Bronchial epithelial cell (primary cell): ENCODE measurements at regions not wholly inside any gene's neighbourhood (a gene's known extent, or its start where the extent isn't known, plus 50 kb on each side); places are given as distances from the start of the nearest gene placed in this dataset.
"Not testable (repeated sequence)": the region's sequence is repeated elsewhere in the genome, so short reads cannot be mapped to it uniquely, and the experiment has no call there.

ENCODE experiments used
- DNase-seq: peaks from one replicate; pipeline ENCODE4 v3.0.0-alpha.2; 2010; ENCODE audit warnings: low read depth
- FAIRE-seq: peaks from 2 replicates; lab custom pipeline; 2011; peaks lifted over from hg19 to GRCh38; lab: Jason Lieb, UNC
- H3K27me3 ChIP-seq: 2 replicates; pipeline ENCODE4 v1.5.1; 2011; ENCODE audit warnings: low read length; ENCODE audit not compliant: control insufficient read depth, insufficient read depth
- H3K36me3 ChIP-seq: 2 replicates; pipeline ENCODE4 v1.5.1; 2011; ENCODE audit warnings: low read length; ENCODE audit not compliant: control insufficient read depth, insufficient read depth
- H3K4me3 ChIP-seq: 2 replicates; pipeline ENCODE4 v1.5.1; 2011; ENCODE audit warnings: mild to moderate bottlenecking, low read depth, low read length, control low read depth
- TF ChIP-seq, protein P1 (sequence below): IDR thresholded peaks from 2 replicates; pipeline ENCODE4 v1.5.1; 2011; ENCODE audit warnings: mild to moderate bottlenecking, moderate library complexity, low read length, control low read depth, inconsistent platforms; ENCODE audit not compliant: insufficient read depth, severe bottlenecking

- Histone ChIP-seq H3K27me3 (no peaks in the 10 kb centered on the region), H3K4me3 (no peak overlapping the region), H3K36me3 (no peaks in the 10 kb centered on the region)
- FAIRE-seq (no peak), DNase-seq (no peak)
- TF ChIP-seq, protein P1, sequence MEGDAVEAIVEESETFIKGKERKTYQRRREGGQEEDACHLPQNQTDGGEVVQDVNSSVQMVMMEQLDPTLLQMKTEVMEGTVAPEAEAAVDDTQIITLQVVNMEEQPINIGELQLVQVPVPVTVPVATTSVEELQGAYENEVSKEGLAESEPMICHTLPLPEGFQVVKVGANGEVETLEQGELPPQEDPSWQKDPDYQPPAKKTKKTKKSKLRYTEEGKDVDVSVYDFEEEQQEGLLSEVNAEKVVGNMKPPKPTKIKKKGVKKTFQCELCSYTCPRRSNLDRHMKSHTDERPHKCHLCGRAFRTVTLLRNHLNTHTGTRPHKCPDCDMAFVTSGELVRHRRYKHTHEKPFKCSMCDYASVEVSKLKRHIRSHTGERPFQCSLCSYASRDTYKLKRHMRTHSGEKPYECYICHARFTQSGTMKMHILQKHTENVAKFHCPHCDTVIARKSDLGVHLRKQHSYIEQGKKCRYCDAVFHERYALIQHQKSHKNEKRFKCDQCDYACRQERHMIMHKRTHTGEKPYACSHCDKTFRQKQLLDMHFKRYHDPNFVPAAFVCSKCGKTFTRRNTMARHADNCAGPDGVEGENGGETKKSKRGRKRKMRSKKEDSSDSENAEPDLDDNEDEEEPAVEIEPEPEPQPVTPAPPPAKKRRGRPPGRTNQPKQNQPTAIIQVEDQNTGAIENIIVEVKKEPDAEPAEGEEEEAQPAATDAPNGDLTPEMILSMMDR: no peak
Observed at GRCh38 chr7:16940776-16941175, 59.0 kb upstream of the AGR3 start.

- Histone ChIP-seq H3K4me3 (no peak overlapping the region), H3K27me3 (no peaks in the 10 kb centered on the region), H3K36me3 (no peaks in the 10 kb centered on the region)
- DNase-seq: no peak
- TF ChIP-seq, protein P1: no peak
- FAIRE-seq: no peak
Observed at GRCh38 chr7:16942929-16943509, 61.2 kb upstream of the AGR3 start.

- FAIRE-seq (no peak), DNase-seq (no peak)
- TF ChIP-seq, protein P1: no peak
- Histone ChIP-seq H3K4me3 (no peak overlapping the region), H3K27me3 (no peaks in the 10 kb centered on the region), H3K36me3 (no peaks in the 10 kb centered on the region)
Observed at GRCh38 chr7:16944936-16945335, 63.2 kb upstream of the AGR3 start.

- no peak for DNase-seq
- H3K4me3 ChIP-seq: no peak overlapping the region
- no peak for FAIRE-seq
- no peaks in the 10 kb centered on the region for H3K27me3 ChIP-seq
- no peaks in the 10 kb centered on the region for H3K36me3 ChIP-seq
- TF ChIP-seq, protein P1: no peak
Observed at GRCh38 chr7:16945372-16945771, 63.6 kb upstream of the AGR3 start.

DNA sequence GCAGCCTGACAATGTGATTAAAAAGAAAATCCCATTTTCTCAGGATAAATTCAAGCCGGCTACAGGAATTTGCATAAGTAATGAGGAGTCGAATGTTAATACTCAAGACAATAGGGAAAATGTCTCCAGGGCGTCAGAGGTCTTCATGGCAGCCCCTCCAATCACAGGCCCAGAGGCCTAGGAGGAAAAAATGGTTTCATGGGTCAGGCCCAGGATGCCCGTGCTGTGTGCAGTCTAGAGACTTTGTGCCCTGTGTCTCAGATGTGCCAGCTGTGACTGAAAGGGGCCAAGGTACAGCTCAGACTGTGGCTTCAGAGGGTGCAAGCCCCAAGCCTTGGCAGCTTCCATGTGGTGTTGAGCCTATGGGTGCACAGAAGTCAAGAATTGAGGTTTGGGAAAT is 66.3 kb upstream of the AGR3 start:
- not testable (repeated sequence) for H3K27me3 ChIP-seq, H3K4me3 ChIP-seq, H3K36me3 ChIP-seq, FAIRE-seq, DNase-seq

DNA sequence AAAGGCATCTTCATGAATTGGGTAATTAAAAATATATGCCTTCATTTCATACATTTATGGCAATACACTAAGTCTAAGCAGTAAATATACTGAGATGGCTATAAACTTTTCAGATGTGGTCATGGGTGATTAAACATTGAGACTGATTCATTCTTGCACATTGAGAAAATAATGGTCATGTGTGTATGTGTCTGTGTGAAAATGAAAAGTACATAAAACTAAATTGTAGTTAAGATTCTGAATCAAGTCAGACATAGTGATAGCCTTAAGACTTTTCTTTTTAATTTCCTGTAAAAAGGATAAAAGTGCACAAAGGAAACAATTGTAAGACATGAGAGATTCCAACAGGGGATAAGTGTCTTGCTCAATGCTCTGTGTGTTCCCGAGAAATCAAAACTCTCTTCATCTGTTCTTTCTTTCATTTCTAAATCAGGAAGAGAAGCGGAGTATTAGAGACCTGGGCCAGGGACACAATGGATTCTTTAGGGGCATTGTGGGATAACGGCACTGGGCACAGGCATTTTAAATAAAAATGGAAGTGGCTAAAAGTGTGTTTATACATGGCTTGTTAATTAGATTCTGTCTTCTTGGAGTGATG is 69.8 kb upstream of the AGR3 start:
- Histone ChIP-seq H3K4me3 (no peak overlapping the region), H3K36me3 (no peaks in the 10 kb centered on the region), H3K27me3 (no peaks in the 10 kb centered on the region)
- FAIRE-seq (no peak), DNase-seq (peak; percentile 44)
- TF ChIP-seq, protein P1: no peak
